DMS79 treated with DMSO at 0.1 percent for 48 hours (cell line): ENCODE measurements at regions not wholly inside any gene's neighbourhood (a gene's known extent, or its start where the extent isn't known, plus 50 kb on each side); places are given as distances from the start of the nearest gene placed in this dataset.
"Not testable (repeated sequence)": the region's sequence is repeated elsewhere in the genome, so short reads cannot be mapped to it uniquely, and the experiment has no call there.

ENCODE experiments used
- DNase-seq: peaks from one replicate; lab custom pipeline; 2025; lab: John Stamatoyannopoulos, UW

DNA sequence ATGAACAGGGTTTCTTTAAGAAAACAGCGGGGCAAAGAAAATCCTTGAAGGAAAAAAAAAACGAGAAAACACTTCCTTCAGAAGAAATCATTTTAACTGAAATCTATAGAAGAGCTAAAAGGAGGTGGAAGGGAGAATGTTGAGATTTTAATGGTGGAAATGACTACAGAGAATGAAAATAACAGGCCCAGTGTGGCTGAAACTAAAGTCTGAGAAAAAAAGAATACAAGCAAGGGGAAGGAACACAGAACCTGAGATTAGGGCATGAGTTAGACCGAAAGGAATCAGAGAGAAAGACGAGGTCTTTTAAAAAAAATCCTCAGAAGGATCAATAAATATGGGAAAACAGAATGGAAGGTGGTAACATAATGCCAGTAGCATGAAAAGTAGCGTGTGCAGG lies 1230.0 kb upstream of the TENM3 start:
- DNase-seq, result no peak

GRCh38 chr4:181017038-181017437 lies 1226.2 kb upstream of the TENM3 start:
- no peak for DNase-seq

DNA sequence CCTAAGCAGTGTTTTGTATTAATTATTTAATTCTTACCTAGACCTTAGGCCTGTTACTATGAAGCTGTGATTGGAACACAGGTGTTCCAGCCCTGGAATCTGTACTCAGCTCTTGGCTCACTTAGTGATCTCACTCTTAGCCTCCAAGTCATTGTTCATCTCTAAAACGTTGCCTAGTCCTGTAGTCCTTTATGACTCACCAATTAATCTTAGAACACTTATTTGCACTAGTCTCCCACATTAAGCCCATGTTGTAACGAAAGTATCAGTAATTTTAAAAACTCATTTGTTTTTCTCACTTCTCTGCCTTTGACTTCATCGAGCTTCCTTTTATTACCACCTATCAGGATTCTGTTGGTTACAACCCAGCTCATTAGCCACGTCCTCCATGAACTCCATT lies 1224.7 kb upstream of the TENM3 start:
- DNase-seq, result no peak

- DNase-seq, result no peak
Measured at GRCh38 chr4:181018913-181019312, 1224.3 kb upstream of the TENM3 start.

- no peak for DNase-seq
Measured at GRCh38 chr4:181020456-181020855, 1222.7 kb upstream of the TENM3 start.

DNA sequence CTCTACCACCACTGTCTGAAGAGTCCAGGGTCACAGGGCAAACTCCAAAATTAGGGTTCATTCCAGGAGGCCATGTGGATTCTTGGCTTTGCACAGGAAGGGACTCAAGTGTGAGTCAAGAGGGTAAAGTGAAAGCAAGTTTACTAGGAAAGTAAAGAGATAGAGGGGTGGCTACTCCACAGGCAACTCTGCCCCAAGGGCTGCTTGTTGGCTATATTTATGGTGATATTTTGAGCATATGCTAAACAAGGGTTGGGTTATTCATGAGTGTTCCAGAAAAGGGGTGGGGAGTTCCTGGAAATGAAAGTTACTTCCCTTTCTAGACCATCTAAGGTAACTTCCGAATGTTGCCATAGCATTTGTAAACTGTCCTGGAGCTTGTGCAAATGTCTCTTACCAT lies 1222.0 kb upstream of the TENM3 start:
- no peak for DNase-seq

DNA sequence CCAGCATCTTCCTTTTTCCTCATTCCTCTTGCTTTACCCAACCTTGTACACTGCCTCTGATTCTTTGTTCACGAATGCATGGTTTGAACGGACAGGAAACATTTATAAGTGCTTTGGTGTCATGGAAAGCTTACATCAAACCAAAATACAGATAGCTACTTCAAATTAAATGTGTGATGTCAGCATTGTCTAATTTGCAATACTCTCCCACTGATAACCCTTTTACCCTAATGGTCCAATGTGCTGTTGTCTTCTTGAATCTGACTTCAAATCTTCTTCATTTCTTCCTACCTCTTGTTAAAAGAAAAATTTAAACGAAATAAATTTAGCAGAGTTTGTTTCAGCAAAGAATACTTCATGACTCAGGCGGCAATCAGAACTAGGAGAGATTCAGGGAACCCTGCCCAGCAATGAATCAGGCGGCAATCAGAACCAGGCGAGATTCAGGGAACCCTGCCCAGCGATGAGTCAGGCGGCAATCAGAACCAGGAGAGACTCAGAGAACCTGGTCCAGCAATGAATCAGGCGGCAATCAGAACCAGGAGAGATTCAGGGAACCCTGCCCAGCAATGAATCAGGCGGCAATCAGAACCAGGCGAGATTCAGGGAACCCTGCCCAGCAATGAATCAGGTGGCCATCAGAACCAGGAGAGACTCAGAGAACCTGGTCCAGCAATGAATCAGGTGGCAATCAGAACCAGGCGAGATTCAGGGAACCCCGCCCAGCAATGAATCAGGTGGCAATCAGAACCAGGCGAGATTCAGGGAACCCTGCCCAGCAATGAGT lies 1212.9 kb upstream of the TENM3 start:
- not testable (repeated sequence) for DNase-seq

DNA sequence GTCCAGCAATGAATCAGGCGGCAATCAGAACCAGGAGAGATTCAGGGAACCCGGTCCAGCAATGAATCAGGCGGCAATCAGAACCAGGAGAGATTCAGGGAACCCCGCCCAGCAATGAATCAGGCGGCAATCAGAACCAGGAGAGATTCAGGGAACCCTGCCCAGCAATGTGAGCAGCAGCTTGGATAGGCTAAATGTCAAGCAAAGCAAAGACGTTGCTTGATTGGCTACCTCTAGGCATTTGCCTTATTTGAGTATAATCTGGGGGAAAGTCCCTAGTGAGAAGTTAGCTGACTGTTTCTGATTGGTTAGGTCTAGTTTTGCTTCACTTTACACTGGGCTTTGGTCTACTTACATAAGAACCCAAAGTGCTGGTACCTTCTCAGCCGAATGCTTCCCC lies 1212.2 kb upstream of the TENM3 start:
- DNase-seq, result no peak

DNA sequence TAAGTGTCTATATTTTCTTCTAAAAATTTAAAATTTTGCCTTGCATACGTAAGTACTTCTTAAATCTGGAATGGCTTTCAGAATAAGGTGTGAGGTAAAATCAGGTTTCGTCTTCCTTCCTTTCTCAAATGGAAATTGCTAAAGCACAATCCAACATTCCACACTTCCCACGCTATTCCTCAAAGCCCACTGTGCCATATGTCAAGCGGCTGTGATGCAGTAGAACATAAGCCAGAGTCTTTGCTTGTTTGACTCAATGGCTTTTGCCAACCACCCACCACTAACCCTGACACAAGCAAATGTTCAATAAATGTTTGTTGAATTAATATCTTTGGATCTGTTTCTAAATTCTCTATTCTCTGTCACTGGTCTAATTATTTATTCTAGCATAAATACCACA lies 1199.7 kb upstream of the TENM3 start:
- no peak for DNase-seq

GRCh38 chr4:181046809-181047208 lies 1196.4 kb upstream of the TENM3 start:
- DNase-seq, result no peak

DNA sequence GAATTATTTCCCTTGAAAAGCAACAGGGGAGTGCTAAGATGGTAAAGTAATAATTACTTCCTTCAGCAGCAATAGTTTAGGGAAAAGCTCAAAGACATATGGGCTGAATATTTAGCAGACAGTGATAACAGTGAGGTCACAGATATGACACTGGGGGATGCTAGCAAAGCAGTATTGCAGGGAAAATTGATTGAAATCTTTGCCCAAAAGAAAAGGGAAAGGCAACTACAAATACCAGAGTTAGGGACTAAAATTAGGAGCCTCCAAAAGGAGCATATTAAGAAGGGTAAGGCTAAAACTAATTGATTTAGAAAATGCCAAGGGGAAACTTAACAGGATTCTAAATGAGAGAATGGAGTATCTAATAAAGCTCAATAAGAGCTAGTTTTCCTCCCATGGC lies 1191.3 kb upstream of the TENM3 start:
- DNase-seq, result no peak

DNA sequence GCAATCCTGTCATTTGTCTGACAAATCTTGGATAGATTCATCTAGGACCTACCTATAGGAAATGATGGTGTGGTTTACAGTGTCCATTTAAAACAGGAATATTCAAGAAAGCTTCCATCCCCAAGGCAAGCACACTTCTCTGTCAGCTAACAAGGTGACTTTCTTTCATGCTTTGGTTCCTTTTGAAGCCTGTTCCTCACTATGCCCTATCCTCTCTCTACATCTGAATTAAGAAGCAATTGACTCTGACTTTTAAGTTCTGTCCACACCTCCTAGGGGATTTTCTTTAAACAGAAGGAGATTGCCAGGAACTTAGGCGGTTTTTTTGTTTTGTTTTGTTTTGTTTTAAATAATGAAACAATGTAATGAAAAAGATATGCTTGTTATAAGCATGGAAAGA lies 1181.4 kb upstream of the TENM3 start:
- DNase-seq, result peak; percentile 17

- DNase-seq, result peak; percentile 92
Measured at GRCh38 chr4:181063212-181063611, 1180.0 kb upstream of the TENM3 start.

DNA sequence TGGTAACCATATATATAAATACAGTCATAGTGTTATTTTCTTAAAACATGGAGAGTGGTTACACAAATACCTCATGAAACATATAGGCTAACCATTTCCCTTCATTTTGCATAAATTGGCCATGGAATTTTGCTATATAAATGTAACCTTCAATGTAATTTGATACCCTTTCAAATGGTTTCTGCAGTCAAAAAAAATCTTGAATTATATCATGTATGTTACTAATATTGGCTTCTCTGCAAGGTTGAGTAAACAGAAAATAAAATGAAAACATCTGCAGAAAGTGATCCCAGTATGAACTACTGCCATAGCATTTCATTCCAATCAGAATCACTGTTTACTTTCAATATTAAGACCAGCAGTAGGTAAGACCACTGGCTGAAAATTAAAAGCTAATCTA lies 1165.9 kb upstream of the TENM3 start:
- no peak for DNase-seq

DNA sequence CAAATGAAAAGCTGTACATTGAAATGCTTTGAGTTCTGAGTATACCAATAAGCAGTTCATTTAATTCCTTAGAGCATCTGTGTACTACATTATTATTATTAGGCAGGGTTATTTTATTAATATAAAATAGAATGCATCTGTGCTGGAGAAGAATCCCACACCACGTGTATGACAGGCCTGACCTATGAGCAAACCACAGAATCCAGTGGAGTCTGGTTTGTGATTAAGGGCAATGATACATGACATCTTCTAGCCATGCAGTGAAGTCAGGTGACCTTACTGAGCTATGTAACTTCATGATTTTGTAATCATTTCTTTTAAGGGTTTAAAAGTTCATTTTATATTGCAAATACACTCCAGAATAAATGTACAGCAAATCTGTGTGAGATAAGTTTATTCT lies 1165.0 kb upstream of the TENM3 start:
- DNase-seq, result no peak

- no peak for DNase-seq
Measured at GRCh38 chr4:181083757-181084361, 1159.3 kb upstream of the TENM3 start.

DNA sequence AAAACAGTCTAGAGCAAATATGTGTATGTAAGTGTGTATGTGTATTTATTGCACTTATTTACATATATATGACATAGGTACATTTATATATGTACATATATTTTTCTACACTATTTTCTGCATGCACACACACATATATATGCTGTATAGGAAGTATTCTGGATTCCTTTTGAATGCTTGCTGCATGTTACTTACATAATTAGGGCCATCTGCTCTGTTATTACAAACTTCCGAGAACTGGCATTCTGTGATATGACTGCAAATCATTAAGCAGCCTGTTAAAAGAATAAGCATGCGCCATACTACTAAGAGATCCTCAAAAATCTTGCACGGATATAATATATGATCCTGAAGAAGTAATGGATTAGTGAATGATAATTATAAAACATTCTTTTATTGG lies 1157.6 kb upstream of the TENM3 start:
- DNase-seq, result no peak

DNA sequence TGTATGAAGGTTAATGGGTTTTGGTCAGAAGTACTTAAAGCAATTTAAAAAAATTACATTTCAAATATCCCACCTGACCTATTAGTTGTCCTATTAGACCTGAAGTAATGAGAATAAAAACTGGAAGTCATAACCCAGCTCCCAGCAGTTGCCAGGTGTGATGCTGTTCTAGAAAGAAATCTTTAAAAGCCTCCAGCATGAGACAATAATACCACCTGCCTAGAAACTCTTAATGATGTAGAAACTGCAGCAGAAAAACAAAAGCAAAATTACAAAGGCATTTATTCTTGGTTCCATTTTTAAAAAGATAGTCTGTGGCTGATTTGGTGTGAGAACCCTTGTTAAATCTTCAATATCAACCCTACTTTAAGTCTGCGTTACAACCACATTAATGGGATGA lies 1137.7 kb upstream of the TENM3 start:
- DNase-seq, result no peak

- no peak for DNase-seq
Measured at GRCh38 chr4:181106398-181106797, 1136.8 kb upstream of the TENM3 start.

DNA sequence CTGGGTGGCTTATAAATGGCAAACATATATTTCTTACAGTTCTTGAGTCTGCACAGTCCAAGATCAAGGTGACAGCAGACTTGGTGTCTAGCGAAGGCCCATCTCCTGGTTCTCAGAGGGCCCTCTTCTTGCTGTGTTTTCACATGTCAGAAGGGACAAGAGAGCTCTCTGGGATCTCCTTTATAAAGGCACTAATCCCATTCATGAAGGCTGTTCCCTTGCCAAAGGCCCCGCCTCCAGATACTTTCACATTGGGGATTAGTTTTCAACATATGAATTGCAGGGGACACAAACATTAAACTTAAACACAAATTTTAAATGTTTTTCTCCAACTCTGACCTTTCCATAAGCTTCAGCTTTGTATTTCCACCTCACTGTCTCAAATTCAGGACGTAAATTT lies 1135.0 kb upstream of the TENM3 start:
- DNase-seq, result no peak

GRCh38 chr4:181119186-181119585 lies 1124.0 kb upstream of the TENM3 start:
- no peak for DNase-seq

DNA sequence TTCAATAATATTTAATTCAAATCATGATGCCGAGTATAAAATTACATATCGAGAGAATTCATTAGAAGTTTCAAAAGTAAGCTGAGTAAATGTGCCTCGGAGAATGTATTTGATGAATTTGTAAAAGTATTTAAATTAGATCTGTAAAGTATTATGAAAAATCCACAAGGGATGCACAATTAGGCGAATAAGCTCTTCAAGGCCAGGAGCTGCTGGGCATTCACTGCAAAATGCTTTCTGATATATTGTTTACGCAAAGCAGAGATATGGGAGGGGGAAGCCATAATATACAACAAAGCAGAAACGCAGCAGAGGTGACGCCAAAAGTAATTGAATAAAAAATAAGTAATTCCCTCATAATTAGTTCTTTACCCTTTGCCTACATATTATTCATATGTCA lies 1121.5 kb upstream of the TENM3 start:
- DNase-seq, result no peak

- no peak for DNase-seq
Measured at GRCh38 chr4:181127171-181127570, 1116.0 kb upstream of the TENM3 start.

DNA sequence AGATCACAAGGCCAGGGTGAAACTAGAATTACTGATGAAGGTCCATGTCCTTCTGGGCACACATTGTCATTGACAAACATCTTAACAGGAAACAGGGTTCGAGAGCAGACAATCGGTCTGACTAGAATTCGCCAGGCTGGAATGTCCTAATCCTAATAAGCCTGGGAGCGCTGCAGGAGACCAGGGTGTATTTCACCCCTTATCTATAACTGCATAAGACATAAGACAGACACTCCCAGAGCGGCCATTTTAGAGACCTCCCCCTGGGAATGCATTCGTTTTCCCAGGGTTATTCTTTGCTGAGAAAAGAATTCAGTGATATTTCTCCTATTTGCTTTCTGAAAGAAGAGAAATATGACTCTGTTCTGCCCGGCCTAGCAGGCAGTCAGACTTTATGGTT lies 1112.9 kb upstream of the TENM3 start:
- DNase-seq, result not testable (repeated sequence)
